SK-N-SH (cell line): ENCODE measurements at regions not wholly inside any gene's neighbourhood (a gene's known extent, or its start where the extent isn't known, plus 50 kb on each side); places are given as distances from the start of the nearest gene placed in this dataset.

Experiments used
- CTCF ChIA-PET: fragments of 300-600, 350-600 bp; formaldehyde crosslinking; extraction: SDS; loops from one replicate; lab custom pipeline; 2021; lab: Yijun Ruan, JAX
- POLR2A ChIA-PET: fragments of 350-600 bp; sonication (Branson Sonifier 250); formaldehyde crosslinking; extraction: SDS; loops from one replicate; lab custom pipeline; 2020; ENCODE audit warnings: antibody characterized with exemption, inconsistent platforms; lab: Yijun Ruan, JAX
- DNase-seq: peaks from one replicate; pipeline ENCODE4 v3.0.0; 2012
- H2AFZ ChIP-seq: fragments of 200-600 bp; sonication (generic); 2 replicates; pipeline ENCODE4 v1.8.1; 2016; ENCODE audit warnings: antibody characterized with exemption, mild to moderate bottlenecking, low read depth
- H3F3A ChIP-seq: fragments of 200-600 bp; sonication (generic); replicated peaks from 2 replicates; pipeline ENCODE3; 2016; ENCODE audit warnings: antibody characterized with exemption, mild to moderate bottlenecking; ENCODE audit not compliant: insufficient read depth
- H3K27ac ChIP-seq, 2 experiments: fragments of 200-500 bp in 1 of 2; fragments of 200-600 bp in 1 of 2; sonication (Bioruptor generic) in 1 of 2; sonication (generic), shearing (Covaris generic) in 1 of 2; 2 replicates each; pipeline versions ENCODE4 v1.5.1 to v1.6.1; 2014 to 2016; ENCODE audit warnings: low read depth in 2 of 2, inconsistent platforms in 1 of 2, low read length in 1 of 2, mild to moderate bottlenecking in 1 of 2, mixed read lengths in 1 of 2
- H3K27me3 ChIP-seq: fragments of 200-600 bp; sonication (generic), shearing (Covaris generic); 2 replicates; pipeline ENCODE4 v1.6.1; 2016; ENCODE audit warnings: mixed run types; ENCODE audit not compliant: insufficient read depth
- H3K36me3 ChIP-seq, 2 experiments: fragments of 200-500 bp in 1 of 2; fragments of 200-600 bp in 1 of 2; sonication (Bioruptor generic) in 1 of 2; sonication (generic) in 1 of 2; replicated peaks in 1 of 2; 2 replicates each; pipeline versions ENCODE3 to v1.5.1; 2014 to 2016; ENCODE audit warnings: low read length in 1 of 2, mild to moderate bottlenecking in 1 of 2; ENCODE audit not compliant: insufficient read depth in 2 of 2, control insufficient read depth in 1 of 2
- H3K4me1 ChIP-seq, 2 experiments: fragments of 200-500 bp in 1 of 2; fragments of 200-600 bp in 1 of 2; sonication (Bioruptor generic) in 1 of 2; sonication (generic), shearing (Covaris generic) in 1 of 2; 2 replicates each; pipeline versions ENCODE4 v1.5.1 to v1.6.1; 2014 to 2016; ENCODE audit warnings: low read depth in 1 of 2, low read length in 1 of 2, mixed run types in 1 of 2; ENCODE audit not compliant: insufficient read depth in 2 of 2, control insufficient read depth in 1 of 2
- H3K4me2 ChIP-seq: fragments of 200-600 bp; sonication (generic), shearing (Covaris generic); 2 replicates; pipeline ENCODE4 v1.6.1; 2017; ENCODE audit warnings: mixed run types
- H3K4me3 ChIP-seq, 2 experiments: fragments of 200-500 bp in 1 of 2; fragments of 200-600 bp in 1 of 2; sonication (Bioruptor generic) in 1 of 2; sonication (generic), shearing (Covaris generic) in 1 of 2; 2 replicates each; pipeline versions ENCODE4 v1.5.1 to v1.8.1; 2014 to 2016; ENCODE audit warnings: low read depth in 2 of 2, inconsistent platforms in 1 of 2, low read length in 1 of 2, mild to moderate bottlenecking in 1 of 2, mixed read lengths in 1 of 2, moderate library complexity in 1 of 2
- H3K79me2 ChIP-seq: fragments of 200-600 bp; sonication (generic); 2 replicates; pipeline ENCODE4 v1.8.1; 2017; ENCODE audit warnings: mild to moderate bottlenecking; ENCODE audit not compliant: insufficient read depth
- H3K9ac ChIP-seq: fragments of 200-600 bp; sonication (generic); 2 replicates; pipeline ENCODE4 v1.6.1; 2017; ENCODE audit warnings: mixed run types
- H3K9me2 ChIP-seq: fragments of 200-600 bp; sonication (generic); 2 replicates; pipeline ENCODE4 v1.6.1; 2017; ENCODE audit warnings: mixed run types
- H3K9me3 ChIP-seq: fragments of 200-600 bp; sonication (generic); 2 replicates; pipeline ENCODE4 v1.6.1; 2017; ENCODE audit warnings: mixed run types, mild to moderate bottlenecking, moderate library complexity
- H4K20me1 ChIP-seq: fragments of 200-600 bp; sonication (generic); 2 replicates; pipeline ENCODE4 v1.6.1; 2017; ENCODE audit warnings: mild to moderate bottlenecking, mixed run types; ENCODE audit not compliant: insufficient read depth
- ELF1 ChIP-seq: IDR thresholded peaks from 2 replicates; pipeline ENCODE4 v1.4.0; 2012
- EP300 ChIP-seq, 2 experiments: IDR thresholded peaks; 2 replicates each; pipeline versions ENCODE4 v1.4.0 to v1.6.1; 2012; ENCODE audit warnings: borderline replicate concordance in 1 of 2, low read depth in 1 of 2, low read length in 1 of 2
- FOXM1 ChIP-seq: IDR thresholded peaks from 2 replicates; pipeline ENCODE4 v1.4.0; 2012; ENCODE audit warnings: low read depth, mild to moderate bottlenecking
- MXI1 ChIP-seq: IDR thresholded peaks from 2 replicates; pipeline ENCODE4 v1.6.1; 2012; ENCODE audit warnings: mild to moderate bottlenecking, low read depth, low read length, improper control_type of control experiment
- NRF1 ChIP-seq: IDR thresholded peaks from 2 replicates; pipeline ENCODE4 v1.6.1; 2012; ENCODE audit warnings: low read depth, mild to moderate bottlenecking, low read length
- POLR2AphosphoS5 ChIP-seq: IDR thresholded peaks from 2 replicates; pipeline ENCODE4 v1.6.1; 2012; ENCODE audit warnings: low read depth, low read length
- RCOR1 ChIP-seq: fragments of 150-350 bp; IDR thresholded peaks from 2 replicates; pipeline ENCODE4 v1.6.1; 2017; ENCODE audit warnings: antibody characterized with exemption, low read length
- RXRA ChIP-seq: IDR thresholded peaks from 2 replicates; pipeline ENCODE4 v1.4.0; 2012; ENCODE audit warnings: low read depth, mild to moderate bottlenecking, borderline replicate concordance
- SIN3A ChIP-seq: IDR thresholded peaks from 2 replicates; pipeline ENCODE4 v1.6.1; 2012; ENCODE audit warnings: low read depth, mild to moderate bottlenecking, low read length, moderate library complexity, borderline replicate concordance
- TAF1 ChIP-seq: IDR thresholded peaks from 2 replicates; pipeline ENCODE4 v1.6.1; 2012; ENCODE audit warnings: low read depth, mild to moderate bottlenecking, low read length, moderate library complexity, borderline replicate concordance
- TEAD4 ChIP-seq: IDR thresholded peaks from 2 replicates; pipeline ENCODE4 v1.4.0; 2012; ENCODE audit warnings: mild to moderate bottlenecking, borderline replicate concordance; ENCODE audit not compliant: insufficient read depth
- WGBS: methylation state at CpG from one replicate; pipeline ENCODE4 v1.1.6; 2017; ENCODE audit warnings: low lambda C conversion rate; 5-methylcytosine and 5-hydroxymethylcytosine counted together
- TF ChIP-seq, protein P1 (sequence below): IDR thresholded peaks from 2 replicates; pipeline ENCODE4 v1.4.0; 2012; ENCODE audit warnings: low read depth, borderline replicate concordance
- TF ChIP-seq, protein P2 (sequence below): IDR thresholded peaks from 2 replicates; pipeline ENCODE4 v1.4.0; 2012; ENCODE audit warnings: low read depth, borderline replicate concordance
- TF ChIP-seq, protein P3 (sequence below): IDR thresholded peaks from 2 replicates; pipeline ENCODE4 v1.6.1; 2012; ENCODE audit warnings: mild to moderate bottlenecking, low read depth, low read length, moderate library complexity

DNA sequence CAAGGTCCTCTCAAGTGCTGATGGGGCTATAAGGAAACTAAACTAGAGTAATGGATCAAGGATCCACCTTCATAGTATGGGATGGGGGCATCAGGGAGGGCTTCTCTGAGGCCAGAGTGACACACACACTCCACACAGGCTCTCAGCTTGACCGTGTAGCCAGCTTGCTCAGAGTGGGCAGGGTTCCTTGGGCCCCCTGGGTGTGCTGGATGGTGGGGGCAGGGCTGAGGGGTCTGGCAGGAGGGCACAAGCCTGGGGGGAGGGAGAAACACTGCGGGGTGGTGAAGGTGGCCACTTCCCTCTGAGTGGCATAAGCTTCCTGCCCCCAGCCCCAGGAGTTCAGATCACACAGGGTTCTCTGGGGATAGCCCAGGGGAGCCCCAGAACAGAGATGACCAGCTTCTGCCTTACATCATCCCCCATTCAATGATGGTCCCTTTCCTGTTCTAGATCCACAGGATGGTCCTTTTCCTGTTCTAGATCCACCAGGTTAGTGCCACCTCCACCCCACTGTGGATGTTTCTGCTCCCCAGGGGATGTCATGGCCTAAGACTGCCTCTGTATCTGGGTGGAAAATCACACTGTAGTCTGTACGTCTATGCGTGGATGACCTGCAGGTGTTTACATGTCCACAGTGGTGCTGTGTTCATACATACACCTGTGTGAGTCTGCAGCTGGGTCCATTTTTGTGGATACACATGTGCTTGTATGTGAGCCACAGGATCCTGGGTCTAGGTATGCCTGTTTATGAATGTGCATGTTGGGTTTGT lies 525.0 kb downstream of the PTPRU start (continued):
- no peak for TF ChIP-seq TAF1
- TF ChIP-seq, protein P1, sequence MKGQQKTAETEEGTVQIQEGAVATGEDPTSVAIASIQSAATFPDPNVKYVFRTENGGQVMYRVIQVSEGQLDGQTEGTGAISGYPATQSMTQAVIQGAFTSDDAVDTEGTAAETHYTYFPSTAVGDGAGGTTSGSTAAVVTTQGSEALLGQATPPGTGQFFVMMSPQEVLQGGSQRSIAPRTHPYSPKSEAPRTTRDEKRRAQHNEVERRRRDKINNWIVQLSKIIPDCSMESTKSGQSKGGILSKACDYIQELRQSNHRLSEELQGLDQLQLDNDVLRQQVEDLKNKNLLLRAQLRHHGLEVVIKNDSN = no peak
- TF ChIP-seq ELF1 = no peak

DNA sequence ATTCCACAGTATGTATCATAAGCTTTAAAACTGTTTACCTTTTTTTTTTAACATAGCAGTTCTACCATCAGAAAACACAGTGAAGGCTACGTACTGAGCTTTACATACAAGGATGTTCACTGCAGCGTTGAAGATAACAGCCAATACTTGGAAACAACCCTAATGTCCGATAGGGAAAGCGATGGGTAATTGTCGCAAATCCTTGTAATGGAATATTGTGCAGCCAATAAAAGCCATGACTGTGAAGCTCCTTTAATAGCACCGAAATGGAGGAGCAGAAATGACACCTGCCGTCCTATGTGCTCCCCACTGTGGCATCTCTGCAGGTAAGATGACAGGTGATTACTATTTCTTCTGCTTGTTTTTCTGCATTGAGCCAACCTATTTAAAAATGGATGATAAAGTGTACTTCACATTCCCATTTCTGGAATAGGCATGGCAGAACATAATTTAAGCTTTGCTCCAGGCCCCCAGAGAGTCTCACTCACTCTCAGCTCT lies 523.8 kb downstream of the PTPRU start:
- ChIA-PET CTCF (interaction anchor here (0.6 kb wide), 1 partner anchor 197 kb away, joined by 3 read pairs; no protein-coding TSS in a partner anchor), POLR2A (no interaction called here)
- H3K79me2 ChIP-seq = no peaks in the 10 kb centered on the region
- no peaks in the 10 kb centered on the region for H3K9me2 ChIP-seq
- H4K20me1 ChIP-seq = no peaks in the 10 kb centered on the region
- H3K9me3 ChIP-seq = no peaks in the 10 kb centered on the region
- no peaks in the 10 kb centered on the region for H3K27me3 ChIP-seq
- no peak overlapping the region for H2AFZ ChIP-seq
- no peak overlapping the region for H3K4me3 ChIP-seq
- H3K36me3 ChIP-seq = no peaks in the 10 kb centered on the region
- H3K9ac ChIP-seq = no peak overlapping the region
- DNase-seq = no peak
- no peak overlapping the region for H3K4me2 ChIP-seq
- no peaks in the 10 kb centered on the region for H3F3A ChIP-seq
- no peak overlapping the region for H3K27ac ChIP-seq
- peaks cover 0 to 26% of the 10 kb centered on the region in 2 experiments; a peak in 1 of 4 replicates for H3K4me1 ChIP-seq
- 64% methylated on average over 7 of the region's 7 CpGs for WGBS
- TF ChIP-seq, protein P1 = no peak
- TF ChIP-seq RXRA (no peak), FOXM1 (no peak), POLR2AphosphoS5 (no peak), TAF1 (no peak), ELF1 (no peak), MXI1 (no peak), SIN3A (no peak), TEAD4 (no peak), NRF1 (no peak), EP300 (IDR thresholded peaks at IDR 0.05; ENCODE audit: borderline replicate concordance in 1 of 2, low read depth in 1 of 2, low read length in 1 of 2) (no peak), RCOR1 (no peak)
- TF ChIP-seq, protein P2, sequence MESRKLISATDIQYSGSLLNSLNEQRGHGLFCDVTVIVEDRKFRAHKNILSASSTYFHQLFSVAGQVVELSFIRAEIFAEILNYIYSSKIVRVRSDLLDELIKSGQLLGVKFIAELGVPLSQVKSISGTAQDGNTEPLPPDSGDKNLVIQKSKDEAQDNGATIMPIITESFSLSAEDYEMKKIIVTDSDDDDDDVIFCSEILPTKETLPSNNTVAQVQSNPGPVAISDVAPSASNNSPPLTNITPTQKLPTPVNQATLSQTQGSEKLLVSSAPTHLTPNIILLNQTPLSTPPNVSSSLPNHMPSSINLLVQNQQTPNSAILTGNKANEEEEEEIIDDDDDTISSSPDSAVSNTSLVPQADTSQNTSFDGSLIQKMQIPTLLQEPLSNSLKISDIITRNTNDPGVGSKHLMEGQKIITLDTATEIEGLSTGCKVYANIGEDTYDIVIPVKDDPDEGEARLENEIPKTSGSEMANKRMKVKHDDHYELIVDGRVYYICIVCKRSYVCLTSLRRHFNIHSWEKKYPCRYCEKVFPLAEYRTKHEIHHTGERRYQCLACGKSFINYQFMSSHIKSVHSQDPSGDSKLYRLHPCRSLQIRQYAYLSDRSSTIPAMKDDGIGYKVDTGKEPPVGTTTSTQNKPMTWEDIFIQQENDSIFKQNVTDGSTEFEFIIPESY = no peak
- TF ChIP-seq, protein P3, sequence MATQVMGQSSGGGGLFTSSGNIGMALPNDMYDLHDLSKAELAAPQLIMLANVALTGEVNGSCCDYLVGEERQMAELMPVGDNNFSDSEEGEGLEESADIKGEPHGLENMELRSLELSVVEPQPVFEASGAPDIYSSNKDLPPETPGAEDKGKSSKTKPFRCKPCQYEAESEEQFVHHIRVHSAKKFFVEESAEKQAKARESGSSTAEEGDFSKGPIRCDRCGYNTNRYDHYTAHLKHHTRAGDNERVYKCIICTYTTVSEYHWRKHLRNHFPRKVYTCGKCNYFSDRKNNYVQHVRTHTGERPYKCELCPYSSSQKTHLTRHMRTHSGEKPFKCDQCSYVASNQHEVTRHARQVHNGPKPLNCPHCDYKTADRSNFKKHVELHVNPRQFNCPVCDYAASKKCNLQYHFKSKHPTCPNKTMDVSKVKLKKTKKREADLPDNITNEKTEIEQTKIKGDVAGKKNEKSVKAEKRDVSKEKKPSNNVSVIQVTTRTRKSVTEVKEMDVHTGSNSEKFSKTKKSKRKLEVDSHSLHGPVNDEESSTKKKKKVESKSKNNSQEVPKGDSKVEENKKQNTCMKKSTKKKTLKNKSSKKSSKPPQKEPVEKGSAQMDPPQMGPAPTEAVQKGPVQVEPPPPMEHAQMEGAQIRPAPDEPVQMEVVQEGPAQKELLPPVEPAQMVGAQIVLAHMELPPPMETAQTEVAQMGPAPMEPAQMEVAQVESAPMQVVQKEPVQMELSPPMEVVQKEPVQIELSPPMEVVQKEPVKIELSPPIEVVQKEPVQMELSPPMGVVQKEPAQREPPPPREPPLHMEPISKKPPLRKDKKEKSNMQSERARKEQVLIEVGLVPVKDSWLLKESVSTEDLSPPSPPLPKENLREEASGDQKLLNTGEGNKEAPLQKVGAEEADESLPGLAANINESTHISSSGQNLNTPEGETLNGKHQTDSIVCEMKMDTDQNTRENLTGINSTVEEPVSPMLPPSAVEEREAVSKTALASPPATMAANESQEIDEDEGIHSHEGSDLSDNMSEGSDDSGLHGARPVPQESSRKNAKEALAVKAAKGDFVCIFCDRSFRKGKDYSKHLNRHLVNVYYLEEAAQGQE = no peak
